PC-9 (cell line): ENCODE measurements at regions not wholly inside any gene's neighbourhood (a gene's known extent, or its start where the extent isn't known, plus 50 kb on each side); places are given as distances from the start of the nearest gene placed in this dataset.

ENCODE experiments used
- CTCF ChIP-seq: fragments of 200-600 bp; sonication (generic); conservative IDR thresholded peaks from 2 replicates; pipeline ENCODE4 v1.6.1; 2017; ENCODE audit warnings: mixed run types, antibody characterized with exemption, mild to moderate bottlenecking, moderate library complexity
- EZH2 ChIP-seq: fragments of 200-600 bp; sonication (generic); IDR thresholded peaks from 2 replicates; pipeline ENCODE4 v1.8.0; 2017; ENCODE audit warnings: antibody characterized with exemption, low read depth

GRCh38 chr13:86960876-86961275, 710.3 kb upstream of the SLITRK5 start:
- no peak for TF ChIP-seq CTCF
- TF ChIP-seq EZH2, result no peak
